GM12878 (cell line): ENCODE measurements at regions not wholly inside any gene's neighbourhood (a gene's known extent, or its start where the extent isn't known, plus 50 kb on each side); places are given as distances from the start of the nearest gene placed in this dataset.

Source experiments
- JUND ChIP-seq: IDR thresholded peaks from 2 replicates; pipeline ENCODE4 v1.6.1; 2012; ENCODE audit warnings: low read depth, mild to moderate bottlenecking, low read length, improper control_type of control experiment, moderate library complexity
- SIN3A ChIP-seq: IDR thresholded peaks from 2 replicates; pipeline ENCODE4 v1.6.1; 2012; ENCODE audit warnings: low read depth, low read length, improper control_type of control experiment
- USF2 ChIP-seq: IDR thresholded peaks from 2 replicates; pipeline ENCODE4 v1.6.1; 2011; ENCODE audit warnings: low read depth, low read length, improper control_type of control experiment, borderline replicate concordance
- ZNF217 ChIP-seq: fragments of 450-650 bp; IDR thresholded peaks from 2 replicates; pipeline ENCODE4 v1.6.1; 2017; ENCODE audit warnings: antibody characterized with exemption, mild to moderate bottlenecking

GRCh38 chr15:87523516-87523915 lies 733.0 kb downstream of the NTRK3 start:
- TF ChIP-seq USF2 (no peak), JUND (no peak), ZNF217 (no peak), SIN3A (no peak)
